H9 (cell line): ENCODE measurements at regions not wholly inside any gene's neighbourhood (a gene's known extent, or its start where the extent isn't known, plus 50 kb on each side); places are given as distances from the start of the nearest gene placed in this dataset.
A peak's percentile ranks its signal among the peaks of the same experiment; 100 is the strongest.

Experiments
- DNase-seq: peaks from one replicate; pipeline ENCODE4 v3.0.0-alpha.2; 2017
- H2AFZ ChIP-seq: one replicate; pipeline ENCODE4 v1.6.1; 2013; ENCODE audit warnings: mild to moderate bottlenecking, low read length, control low read depth, moderate library complexity
- H2AK5ac ChIP-seq: 2 replicates; pipeline ENCODE4 v1.6.1; 2013; ENCODE audit warnings: low read length, control low read depth, mixed read lengths; ENCODE audit not compliant: insufficient read length
- H2BK120ac ChIP-seq: one replicate; pipeline ENCODE4 v1.6.1; 2013; ENCODE audit warnings: low read depth, mild to moderate bottlenecking, low read length, control low read depth, inconsistent platforms; ENCODE audit not compliant: poor library complexity, severe bottlenecking
- H2BK12ac ChIP-seq: 2 replicates; pipeline ENCODE4 v1.6.1; 2013; ENCODE audit warnings: low read length, control low read depth, mixed read lengths, low read depth; ENCODE audit not compliant: insufficient read length
- H2BK15ac ChIP-seq: 2 replicates; pipeline ENCODE4 v1.6.1; 2013; ENCODE audit warnings: low read depth, low read length, control low read depth
- H2BK20ac ChIP-seq: one replicate; pipeline ENCODE4 v1.6.1; 2013; ENCODE audit warnings: low read depth, mild to moderate bottlenecking, low read length, control low read depth, inconsistent platforms; ENCODE audit not compliant: poor library complexity, severe bottlenecking
- H2BK5ac ChIP-seq: 2 replicates; pipeline ENCODE4 v1.6.1; 2013; ENCODE audit warnings: low read length, control low read depth, mixed read lengths; ENCODE audit not compliant: insufficient read length
- H3K14ac ChIP-seq: 2 replicates; pipeline ENCODE4 v1.6.1; 2013; ENCODE audit warnings: low read length, control low read depth; ENCODE audit not compliant: insufficient read depth
- H3K18ac ChIP-seq: 2 replicates; pipeline ENCODE4 v1.6.1; 2013; ENCODE audit warnings: low read depth, mild to moderate bottlenecking, mixed read lengths, low read length, control low read depth; ENCODE audit not compliant: insufficient read length
- H3K23ac ChIP-seq: 2 replicates; pipeline ENCODE4 v1.6.1; 2013; ENCODE audit warnings: low read length, control low read depth, mixed read lengths, low read depth; ENCODE audit not compliant: insufficient read length
- H3K23me2 ChIP-seq: 2 replicates; pipeline ENCODE4 v1.6.1; 2013; ENCODE audit warnings: low read depth, mild to moderate bottlenecking, mixed read lengths, low read length, control low read depth; ENCODE audit not compliant: insufficient read length, poor library complexity, severe bottlenecking
- H3K27ac ChIP-seq: 2 replicates; pipeline ENCODE4 v1.5.1; 2013; ENCODE audit warnings: low read length, control low read depth, mixed read lengths, low read depth; ENCODE audit not compliant: insufficient read length
- H3K27me3 ChIP-seq: 2 replicates; pipeline ENCODE4 v1.6.1; 2013; ENCODE audit warnings: low read length, control low read depth, inconsistent platforms; ENCODE audit not compliant: insufficient read depth
- H3K4ac ChIP-seq: 2 replicates; pipeline ENCODE4 v1.6.1; 2013; ENCODE audit warnings: low read depth, mild to moderate bottlenecking, control low read depth, inconsistent platforms, low read length, moderate library complexity
- H3K4me1 ChIP-seq: 2 replicates; pipeline ENCODE4 v1.6.1; 2013; ENCODE audit warnings: low read length, control low read depth, inconsistent platforms; ENCODE audit not compliant: insufficient read depth
- H3K4me2 ChIP-seq: 2 replicates; pipeline ENCODE4 v1.6.1; 2013; ENCODE audit warnings: low read length, control low read depth, mixed read lengths; ENCODE audit not compliant: insufficient read length, insufficient read depth
- H3K56ac ChIP-seq: 2 replicates; pipeline ENCODE4 v1.6.1; 2013; ENCODE audit warnings: low read depth, mild to moderate bottlenecking, mixed read lengths, low read length, control low read depth; ENCODE audit not compliant: insufficient read length
- H3K79me1 ChIP-seq: 2 replicates; pipeline ENCODE4 v1.6.1; 2013; ENCODE audit warnings: low read depth, mild to moderate bottlenecking, moderate library complexity, low read length, control low read depth, inconsistent platforms; ENCODE audit not compliant: insufficient read depth, poor library complexity, severe bottlenecking
- H3K79me2 ChIP-seq: 2 replicates; pipeline ENCODE4 v1.6.1; 2013; ENCODE audit warnings: low read length, control low read depth, inconsistent platforms; ENCODE audit not compliant: insufficient read depth
- H3K9ac ChIP-seq: 2 replicates; pipeline ENCODE4 v1.6.1; 2013; ENCODE audit warnings: low read length, control low read depth, mixed read lengths; ENCODE audit not compliant: insufficient read length; ENCODE audit errors: extremely low read depth
- H3K9me3 ChIP-seq: one replicate; pipeline ENCODE4 v1.6.1; 2013; ENCODE audit warnings: low read depth, low read length, inconsistent platforms; ENCODE audit not compliant: control insufficient read depth
- H3T11ph ChIP-seq: one replicate; pipeline ENCODE4 v1.6.1; 2013; ENCODE audit warnings: mild to moderate bottlenecking, low read length, control low read depth, inconsistent platforms
- H4K20me1 ChIP-seq: one replicate; pipeline ENCODE4 v1.6.1; 2013; ENCODE audit not compliant: control insufficient read depth, insufficient read length, insufficient read depth
- H4K5ac ChIP-seq: 2 replicates; pipeline ENCODE4 v1.6.1; 2013; ENCODE audit warnings: low read depth, mild to moderate bottlenecking, mixed read lengths, low read length, control low read depth; ENCODE audit not compliant: insufficient read length
- H4K8ac ChIP-seq: replicated peaks from 2 replicates; pipeline ENCODE4 v1.6.1; 2013; ENCODE audit warnings: low read length, control low read depth, mixed read lengths, low read depth; ENCODE audit not compliant: insufficient read length
- H4K91ac ChIP-seq: 2 replicates; pipeline ENCODE4 v1.6.1; 2013; ENCODE audit warnings: low read depth, mild to moderate bottlenecking, moderate library complexity, mixed read lengths, low read length, control low read depth; ENCODE audit not compliant: insufficient read length
- H3K27ac Mint-ChIP-seq, 3 experiments: 2 replicates in 2 of 3; 3 replicates in 1 of 3; pipeline ENCODE4 v1.8.0; 2020 to 2021; ENCODE audit warnings: mixed read lengths in 3 of 3, mild to moderate bottlenecking in 1 of 3, moderate library complexity in 1 of 3
- H3K27me3 Mint-ChIP-seq: 2 replicates; pipeline ENCODE4 v1.8.0; 2021; ENCODE audit warnings: low read depth, mild to moderate bottlenecking, moderate library complexity, mixed read lengths
- H3K36me3 Mint-ChIP-seq, 3 experiments: 2 replicates in 2 of 3; 3 replicates in 1 of 3; pipeline ENCODE4 v1.8.0; 2020 to 2021; ENCODE audit warnings: low read depth in 3 of 3, mixed read lengths in 3 of 3; ENCODE audit not compliant: insufficient read depth in 1 of 3
- H3K4me1 Mint-ChIP-seq, 2 experiments: 2 replicates each; pipeline ENCODE4 v1.8.0; 2020; ENCODE audit warnings: mixed read lengths in 2 of 2
- H3K4me3 Mint-ChIP-seq, 2 experiments: 2 replicates in 1 of 2; 3 replicates in 1 of 2; pipeline ENCODE4 v1.8.0; 2020 to 2021; ENCODE audit warnings: mild to moderate bottlenecking in 2 of 2, mixed read lengths in 2 of 2, moderate library complexity in 1 of 2
- H3K9me3 Mint-ChIP-seq, 2 experiments: 2 replicates in 1 of 2; 3 replicates in 1 of 2; pipeline ENCODE4 v1.8.0; 2020; ENCODE audit warnings: mild to moderate bottlenecking in 2 of 2, mixed read lengths in 2 of 2, moderate library complexity in 1 of 2
- CTCF ChIP-seq: fragments of 200-600 bp; sonication (generic); conservative IDR thresholded peaks from 3 replicates; pipeline ENCODE4 v1.8.0; 2021; ENCODE audit warnings: antibody characterized with exemption, mild to moderate bottlenecking
- WGBS: extraction: QIAGEN DNeasy Blood & Tissue Kit; methylation state at CpG from one replicate; pipeline ENCODE4 v1.1.7; 2013; ENCODE audit warnings: missing lambda C conversion rate, low lambda C conversion rate, mixed read lengths; ENCODE audit not compliant: insufficient read length; ENCODE audit errors: extremely low coverage; 5-methylcytosine and 5-hydroxymethylcytosine counted together

GRCh38 chr15:31801152-31801551 lies 229.2 kb upstream of the CHRNA7 start:
- Histone ChIP-seq H2BK15ac (no peak overlapping the region), H3K27ac (no peak overlapping the region), H3K4me1 (no peaks in the 10 kb centered on the region), H4K8ac (no peak overlapping the region), H2BK20ac (no peak overlapping the region), H2BK12ac (no peak overlapping the region), H3K79me2 (no peaks in the 10 kb centered on the region), H3K4ac (no peak overlapping the region), H3K18ac (no peak overlapping the region), H4K5ac (no peak overlapping the region), H3K4me2 (no peak overlapping the region), H3K23ac (no peak overlapping the region), H2AFZ (no peak overlapping the region), H4K20me1 (no peaks in the 10 kb centered on the region), H2BK120ac (no peak overlapping the region), H3K23me2 (no peaks in the 10 kb centered on the region), H3K27me3 (no peaks in the 10 kb centered on the region), H3K56ac (no peak overlapping the region), H3K79me1 (no peaks in the 10 kb centered on the region), H2AK5ac (no peak overlapping the region), H3K9me3 (no peaks in the 10 kb centered on the region), H4K91ac (no peak overlapping the region), H3K14ac (0 out of 2 replicates have a peak overlapping the region, but pooled peaks have one; percentile 53), H3K9ac (no peak overlapping the region), H2BK5ac (no peak overlapping the region), H3T11ph (no peak overlapping the region)
- no peak for DNase-seq
- no peak overlapping the region for H3K4me3 Mint-ChIP-seq
- H3K36me3 Mint-ChIP-seq = no peaks in the 10 kb centered on the region
- peaks cover 11% of the 10 kb centered on the region in 2 experiments for H3K4me1 Mint-ChIP-seq
- no peaks in the 10 kb centered on the region for H3K27me3 Mint-ChIP-seq
- no peak for TF ChIP-seq CTCF
- no CpG with 5 or more reads among the region's 5 CpGs for WGBS
- no peaks in the 10 kb centered on the region for H3K9me3 Mint-ChIP-seq
- H3K27ac Mint-ChIP-seq = peak overlapping the region in 2 of 3 experiments; percentile 27 to 44; a peak in 2 of 7 replicates
